GM19328 (cell line): ENCODE measurements at regions not wholly inside any gene's neighbourhood (a gene's known extent, or its start where the extent isn't known, plus 50 kb on each side); places are given as distances from the start of the nearest gene placed in this dataset.

Source experiments
- ATAC-seq: cut with Tn5 transposase; IDR thresholded peaks from one replicate; pipeline ENCODE4 v1.9.1; 2021; ENCODE audit warnings: mild to moderate bottlenecking, moderate library complexity; ENCODE audit not compliant: unreplicated experiment

DNA sequence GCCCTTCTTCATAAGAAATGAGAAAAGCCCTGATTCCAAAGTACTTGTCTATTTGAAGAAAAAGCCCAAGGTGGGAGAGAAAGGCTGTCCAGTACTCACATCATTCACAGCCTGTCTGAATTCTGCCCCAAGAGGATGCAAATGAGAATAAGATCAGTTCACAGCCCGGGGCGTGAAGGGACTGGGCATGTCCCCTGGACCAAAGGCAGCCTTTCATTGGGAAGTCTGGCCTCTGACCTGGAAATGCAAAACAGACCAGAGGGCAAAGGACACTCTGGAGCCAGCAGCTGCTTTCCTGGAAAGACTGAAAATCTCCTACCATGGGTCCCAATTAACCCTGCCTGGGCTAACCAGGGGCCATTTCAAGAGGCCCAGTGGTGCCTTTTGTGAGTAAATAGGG, 191.2 kb upstream of the PELI2 start:
- ATAC-seq = no peak

DNA sequence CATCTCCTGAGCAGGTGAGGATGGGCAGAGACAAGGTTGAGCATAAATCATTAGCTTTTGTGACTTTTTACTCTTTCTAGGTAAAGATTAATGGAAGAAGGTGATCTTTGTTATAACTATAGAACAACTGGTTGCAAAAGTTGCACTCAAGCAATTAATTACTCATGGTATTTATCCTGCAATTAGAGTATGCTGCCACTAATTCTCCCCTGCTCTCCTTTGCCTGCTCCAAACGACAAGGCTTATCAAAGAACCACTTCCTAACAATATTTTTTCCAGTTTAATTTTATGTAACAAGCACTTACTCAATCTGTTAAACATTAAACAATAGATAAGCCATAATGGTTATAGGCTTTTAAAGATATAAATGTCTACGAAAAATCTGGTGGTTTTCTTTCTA, 189.9 kb upstream of the PELI2 start:
- ATAC-seq = no peak

DNA sequence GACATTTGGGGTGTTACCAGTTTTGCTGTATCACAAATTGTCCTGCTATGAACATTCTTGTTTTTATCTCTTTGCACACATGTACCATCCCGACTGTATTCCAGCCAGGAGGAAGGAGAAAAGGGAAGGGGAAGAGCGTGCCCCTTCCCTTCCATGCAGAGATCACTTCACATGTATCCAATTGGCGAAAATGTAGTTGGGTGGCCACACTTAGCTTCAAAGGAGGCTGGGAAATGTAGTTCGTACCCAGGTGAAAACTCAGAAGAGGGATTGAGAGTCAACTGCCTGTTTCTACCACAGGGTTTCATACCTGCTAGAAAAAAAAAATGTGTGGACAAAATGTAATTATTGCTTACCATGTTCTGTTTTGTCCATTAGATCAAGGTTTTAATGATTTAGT, 189.1 kb upstream of the PELI2 start:
- ATAC-seq = no peak

DNA sequence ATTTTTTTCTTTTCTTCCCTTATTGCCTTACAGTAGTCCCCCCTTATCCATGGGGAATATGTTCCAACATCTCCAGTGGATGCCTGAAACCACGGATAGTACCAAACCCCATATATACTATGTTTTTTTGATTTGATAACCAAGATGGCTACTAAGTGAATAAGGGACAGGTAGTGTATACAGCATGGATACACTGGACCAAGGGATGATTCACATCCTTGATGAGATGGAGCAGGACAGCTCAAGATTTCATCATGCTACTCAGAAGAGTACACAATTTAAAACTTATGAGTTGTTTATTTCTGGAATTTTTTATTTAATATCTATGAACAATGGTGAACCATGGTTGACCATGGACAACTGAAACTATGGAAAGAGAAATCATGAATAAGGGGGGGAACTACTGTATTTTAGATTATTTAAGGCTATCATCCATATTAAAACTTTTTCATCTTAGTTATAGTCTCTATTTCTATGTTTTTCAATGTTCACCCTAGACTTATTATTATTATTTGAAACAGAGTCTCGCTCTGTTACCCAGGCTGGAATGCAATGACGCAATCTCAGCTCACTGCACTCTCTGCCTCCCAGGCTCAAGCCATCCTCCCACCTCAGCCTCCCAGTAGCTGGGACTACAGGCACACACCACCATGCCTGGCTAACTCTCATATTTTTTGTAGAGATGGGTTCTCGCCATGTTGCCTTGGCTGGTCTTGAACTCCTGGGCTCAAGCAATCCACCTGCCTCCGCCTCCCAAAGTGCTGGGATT, 188.0 kb upstream of the PELI2 start:
- no peak for ATAC-seq

DNA sequence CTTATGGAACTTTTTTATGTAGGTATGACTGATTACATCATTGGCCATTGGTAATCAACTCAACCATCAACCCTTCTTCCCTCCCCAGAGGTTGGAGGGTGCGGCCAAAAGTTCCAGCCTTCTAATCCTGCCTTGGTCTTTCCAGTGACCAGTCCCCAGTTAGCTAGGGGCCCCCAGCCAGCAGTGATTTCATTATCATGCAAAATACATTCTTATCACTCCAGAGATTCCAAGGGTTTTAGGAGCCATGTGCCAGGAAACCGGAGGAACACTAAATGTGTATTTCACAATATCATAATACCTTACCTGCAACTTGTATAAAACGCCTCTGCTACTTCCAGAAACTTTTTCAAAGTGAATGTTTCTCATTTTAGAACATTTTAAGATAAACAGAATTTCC, 181.5 kb upstream of the PELI2 start:
- ATAC-seq = no peak

DNA sequence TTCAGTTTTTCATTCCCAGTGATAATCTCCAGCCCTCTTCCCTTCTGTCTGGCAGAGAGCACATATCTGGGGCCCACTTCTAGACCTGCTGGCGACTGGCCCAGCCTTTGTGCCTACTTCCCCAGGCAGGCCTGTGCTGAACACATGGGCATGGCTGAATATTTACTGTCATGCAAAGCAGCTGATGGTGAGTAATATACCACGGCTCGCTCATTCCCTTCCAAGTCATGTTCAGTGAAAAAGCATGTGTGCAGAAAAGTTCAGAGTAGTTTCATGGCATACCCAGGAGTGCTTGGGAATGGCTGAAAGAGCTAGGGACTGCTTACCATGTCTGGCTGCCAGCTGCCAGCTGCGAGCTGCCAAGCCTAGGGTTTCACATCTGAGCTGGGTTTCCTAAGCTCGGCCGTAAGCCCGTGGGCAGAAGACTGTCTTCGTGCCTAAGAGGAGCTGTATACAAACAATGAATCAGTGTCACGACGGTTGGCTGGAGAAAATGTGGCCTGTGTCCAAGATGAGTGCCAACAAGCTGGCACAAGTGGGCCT, 179.9 kb upstream of the PELI2 start:
- no peak for ATAC-seq

DNA sequence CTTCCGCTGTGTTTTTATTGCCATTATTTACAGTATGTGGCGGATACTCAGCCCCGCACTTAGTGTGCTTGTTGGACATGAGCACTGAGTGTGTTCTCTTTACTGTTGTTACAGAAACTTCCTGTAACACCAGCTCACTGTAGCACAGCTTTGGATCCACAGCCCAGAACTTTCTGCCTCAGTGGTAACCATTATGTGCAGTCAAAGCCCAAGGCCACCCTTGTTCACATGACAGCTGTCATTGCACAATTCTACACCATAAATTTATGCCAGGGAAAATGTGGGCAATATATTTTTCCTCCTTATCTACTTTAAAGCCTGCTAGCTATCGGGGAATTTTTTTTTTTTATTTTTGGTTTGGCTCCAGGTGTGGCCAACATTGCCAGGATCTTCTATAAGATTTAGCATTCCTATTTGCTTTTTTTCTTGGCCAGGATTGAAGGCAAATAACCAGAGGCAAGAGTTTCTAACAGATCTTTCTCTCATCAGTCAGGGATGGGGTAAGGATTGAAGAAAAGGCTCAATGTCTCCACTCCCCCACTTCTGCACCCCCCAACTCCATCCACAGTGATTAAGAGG, 176.0 kb upstream of the PELI2 start:
- no peak for ATAC-seq

DNA sequence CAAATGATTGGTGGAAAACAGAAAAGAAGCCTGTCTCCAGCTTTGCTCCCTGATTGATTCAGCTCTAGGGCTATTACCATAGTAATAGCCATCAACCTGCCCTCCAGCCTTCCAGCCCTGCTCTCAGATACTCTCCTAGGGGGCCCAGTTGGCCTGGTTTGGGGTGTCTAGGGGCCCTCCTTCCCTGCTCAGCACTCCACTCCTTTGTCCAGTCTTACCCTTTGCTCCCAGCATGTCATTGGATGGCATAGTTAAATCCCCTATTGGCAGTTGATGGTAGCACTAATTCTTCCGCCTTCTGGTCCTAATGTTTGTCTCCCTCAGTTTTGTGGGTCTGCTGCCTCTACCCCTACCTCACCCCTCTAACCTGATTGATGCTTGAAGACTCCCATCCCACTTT, 175.4 kb upstream of the PELI2 start:
- no peak for ATAC-seq

DNA sequence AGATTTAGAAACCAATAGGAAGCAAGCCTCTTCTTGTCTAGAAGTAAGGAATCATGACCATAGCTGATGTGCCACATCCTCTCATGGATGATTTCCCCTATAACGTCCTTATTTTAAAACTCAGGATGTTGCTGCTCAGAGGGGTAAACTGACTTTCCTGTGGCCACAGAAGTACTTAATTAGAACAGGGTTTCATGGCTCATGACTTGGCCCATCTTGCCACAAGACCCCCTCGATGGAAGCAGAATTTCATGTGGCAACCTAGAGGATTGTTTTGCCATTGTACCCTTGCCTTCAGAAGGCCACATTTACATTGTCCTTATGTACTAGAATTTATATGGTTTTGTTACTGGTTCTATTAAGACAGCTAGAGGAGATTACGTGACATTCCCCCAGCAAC, 173.5 kb upstream of the PELI2 start:
- ATAC-seq = no peak

DNA sequence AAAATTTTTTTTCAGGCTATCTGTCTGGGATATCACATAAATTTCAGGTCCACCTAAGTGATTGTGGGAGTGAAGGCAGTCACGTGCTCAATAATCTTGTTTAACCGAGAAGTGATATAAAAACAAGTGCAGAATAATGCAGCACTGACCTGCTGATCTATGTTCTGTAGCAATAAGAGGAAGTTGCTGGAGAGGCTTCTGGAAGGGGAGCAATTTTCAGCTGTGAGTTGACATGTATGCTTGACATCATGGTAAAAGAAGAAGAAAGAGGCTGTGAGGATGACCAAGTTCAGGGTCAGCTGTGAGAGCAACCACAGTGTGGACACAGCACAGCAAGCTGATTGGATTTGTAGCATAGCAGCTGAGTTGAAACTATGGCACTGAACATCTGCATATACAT, 172.0 kb upstream of the PELI2 start:
- ATAC-seq = no peak

DNA sequence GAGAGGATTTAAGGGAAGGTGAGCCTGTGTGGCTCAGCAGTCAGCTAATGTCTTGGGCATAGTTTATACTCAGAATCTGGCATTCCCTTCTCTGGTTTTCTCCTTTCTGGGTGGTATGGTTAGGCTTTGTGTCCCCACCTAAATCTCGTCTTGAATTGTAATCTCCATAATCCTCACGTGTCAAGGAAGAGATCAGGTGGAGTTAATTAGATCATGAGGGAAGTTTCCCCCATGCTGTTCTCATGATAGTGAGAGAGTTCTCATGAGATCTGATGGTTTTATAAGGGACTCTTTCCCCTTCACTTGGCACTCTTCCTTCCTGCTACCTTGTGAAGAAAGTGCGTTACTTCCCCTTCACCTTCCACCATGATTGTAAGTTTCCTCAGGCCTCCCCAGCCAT, 169.8 kb upstream of the PELI2 start:
- no peak for ATAC-seq

DNA sequence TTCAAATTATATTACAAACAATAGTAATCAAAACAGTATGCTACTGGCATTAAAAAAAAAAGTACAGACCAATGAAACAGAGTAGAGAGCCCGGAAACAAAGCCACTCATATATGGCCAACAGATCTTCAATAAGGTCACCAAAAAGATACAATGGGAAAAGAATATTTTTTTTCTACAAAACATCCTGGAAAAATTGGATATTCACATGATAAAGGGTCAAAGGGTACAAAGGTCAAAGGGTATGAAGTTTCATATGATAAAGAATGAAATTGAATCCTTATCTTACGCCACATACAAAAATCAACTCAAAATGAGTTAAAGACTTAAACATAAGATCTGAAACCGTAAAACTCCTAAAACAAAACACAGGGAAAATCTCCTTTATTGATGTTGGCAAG, 168.5 kb upstream of the PELI2 start:
- ATAC-seq = no peak

DNA sequence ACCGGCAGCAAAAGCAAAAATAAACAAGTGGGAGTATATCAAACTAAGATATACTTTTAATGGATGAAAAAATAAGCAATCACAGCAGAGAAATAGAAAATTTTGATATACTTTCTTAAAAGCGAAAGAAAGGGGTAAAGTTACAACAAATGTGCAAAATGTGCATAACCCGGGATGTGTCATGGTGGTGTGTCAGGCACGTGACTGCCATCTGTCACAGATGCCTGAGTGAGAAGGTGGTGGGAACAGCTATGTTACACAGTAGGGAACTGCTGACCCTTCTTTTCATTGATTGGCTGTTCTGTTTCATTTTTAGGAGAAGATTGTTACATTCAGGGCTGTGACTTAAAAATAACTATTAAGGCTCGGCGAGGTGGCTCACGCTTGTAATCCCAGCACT, 168.1 kb upstream of the PELI2 start:
- ATAC-seq = no peak

DNA sequence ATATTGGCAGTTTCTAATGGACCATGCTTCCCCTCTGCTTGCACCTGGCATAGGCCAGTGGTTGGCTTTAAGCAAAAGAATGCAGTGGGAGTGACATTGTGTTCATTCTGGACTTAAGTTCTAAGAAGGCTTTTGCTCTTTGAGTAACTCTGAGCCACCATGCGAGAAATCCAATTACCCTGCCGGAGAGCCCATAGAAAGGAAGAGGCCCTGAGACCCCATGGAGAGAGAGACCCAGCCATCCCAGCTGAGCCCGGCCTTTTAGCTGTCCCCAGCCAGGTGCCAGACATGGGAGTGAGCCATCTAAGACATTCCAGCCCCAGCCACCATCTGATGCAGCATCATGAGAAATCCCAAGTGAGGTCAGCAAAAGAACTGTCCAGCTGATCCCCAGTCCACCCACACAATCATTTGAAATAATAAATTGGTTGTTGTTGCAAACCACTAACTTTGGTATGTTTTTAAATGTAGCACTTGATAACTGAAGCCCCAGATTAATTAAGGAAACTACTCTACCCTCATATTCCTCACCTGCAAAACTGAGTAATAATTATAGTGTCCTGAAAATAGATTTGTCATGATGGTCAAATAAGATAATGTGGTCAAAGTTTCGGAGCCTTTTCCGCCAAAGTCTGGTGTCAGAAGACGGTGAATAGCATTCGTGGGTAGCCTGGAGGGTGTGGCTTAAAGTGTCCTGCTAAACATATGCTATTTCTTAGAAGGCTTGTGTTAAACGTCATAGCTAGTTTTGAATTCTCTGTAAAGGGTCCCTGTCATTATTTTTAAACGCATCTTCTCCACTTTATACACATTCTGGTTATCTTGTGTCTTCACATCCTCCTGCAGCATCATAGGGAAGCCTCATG, 166.6 kb upstream of the PELI2 start:
- no peak for ATAC-seq

DNA sequence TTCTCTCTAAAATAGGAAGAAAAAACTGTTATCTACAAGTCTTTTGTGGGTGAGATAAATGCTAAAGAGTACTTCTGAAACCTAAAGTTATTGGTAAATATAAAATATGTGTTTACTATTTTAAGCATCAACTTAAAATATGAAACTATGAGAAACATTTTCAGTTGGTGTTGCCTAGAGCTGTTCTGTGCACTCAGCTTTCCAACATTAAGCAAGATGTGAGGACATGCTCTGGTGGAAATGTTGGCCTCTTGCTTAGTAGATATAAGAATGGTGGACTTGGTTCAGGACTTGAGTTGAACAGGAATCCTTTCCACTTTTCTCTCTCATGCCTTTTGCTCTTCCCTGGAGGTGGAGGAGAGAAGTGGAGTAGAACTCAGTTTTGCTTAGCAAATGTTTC, 164.1 kb upstream of the PELI2 start:
- no peak for ATAC-seq

DNA sequence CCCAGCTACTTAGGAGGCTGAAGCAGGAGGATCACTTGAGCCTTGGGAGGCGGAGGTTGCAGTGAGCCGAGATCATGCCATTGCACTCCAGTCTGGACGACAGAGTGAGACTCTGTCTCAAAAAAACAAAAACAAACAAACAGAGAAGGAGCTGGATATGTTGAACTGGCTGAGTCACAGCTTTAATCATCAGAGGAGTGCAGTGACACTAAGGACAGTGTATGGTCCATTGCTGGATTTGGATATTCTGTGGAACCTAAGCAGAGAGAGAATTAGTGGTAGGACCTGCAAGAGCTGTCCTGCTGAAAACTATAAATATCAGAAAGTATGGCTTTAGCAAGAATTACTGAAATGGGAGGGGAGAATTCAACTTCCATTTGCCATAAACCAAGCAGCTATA, 163.0 kb upstream of the PELI2 start:
- ATAC-seq = no peak

DNA sequence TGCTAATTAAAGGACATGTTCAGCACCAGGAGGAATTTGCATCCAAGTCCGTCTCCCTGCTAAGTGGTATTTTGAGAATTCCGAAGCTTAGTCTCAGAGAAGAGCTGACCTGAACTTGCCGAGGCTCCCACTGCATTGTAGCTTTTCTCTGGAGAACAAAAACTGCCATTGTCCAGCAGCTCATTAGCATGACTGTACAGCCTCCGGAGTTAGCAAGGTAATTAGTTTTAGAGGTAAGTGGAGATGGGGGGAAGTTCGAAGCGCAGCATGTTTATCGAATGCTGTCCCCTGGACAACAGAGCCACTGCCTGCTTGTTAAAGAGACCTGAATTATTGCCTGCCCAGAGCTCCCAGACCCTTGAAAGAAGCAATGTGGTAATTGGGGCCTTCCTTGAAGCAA, 160.3 kb upstream of the PELI2 start:
- no peak for ATAC-seq

DNA sequence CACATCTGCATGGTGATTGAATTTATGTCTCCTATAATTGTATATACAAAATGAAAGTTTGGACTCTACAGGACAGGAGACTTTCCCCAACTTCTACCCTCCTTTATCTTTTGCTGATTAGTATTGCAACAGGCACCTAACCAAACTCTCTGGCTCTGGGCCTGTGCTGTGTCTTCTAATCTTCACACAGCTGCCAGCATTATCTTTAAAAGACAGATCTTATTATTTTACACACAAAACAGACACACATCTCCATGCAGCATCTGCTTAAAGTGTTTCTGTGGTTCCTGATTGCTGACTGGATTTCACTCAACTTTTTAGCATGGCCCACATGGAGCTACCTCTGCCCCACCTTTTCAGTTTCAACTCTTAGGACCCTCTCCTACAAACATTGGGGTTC, 154.9 kb upstream of the PELI2 start:
- no peak for ATAC-seq

DNA sequence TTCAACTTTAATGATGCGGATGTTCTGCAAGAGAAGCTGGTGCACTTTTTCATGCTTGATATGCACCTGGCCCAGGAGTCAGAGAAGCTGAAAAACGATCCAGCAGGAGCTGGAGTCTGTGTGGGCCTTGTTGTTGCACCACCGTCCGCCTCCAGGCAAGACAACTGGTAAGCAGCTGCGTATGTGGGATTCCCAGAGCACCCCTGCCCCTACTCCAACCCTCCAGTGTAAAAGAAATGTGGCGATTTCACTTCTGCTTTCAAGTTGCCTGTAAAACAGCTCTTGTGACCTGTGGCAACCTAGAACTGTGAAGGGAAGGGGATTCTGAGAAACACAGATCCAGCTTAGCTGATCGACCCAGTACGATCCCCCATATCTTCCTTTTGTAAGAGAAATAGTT, 154.1 kb upstream of the PELI2 start:
- no peak for ATAC-seq

DNA sequence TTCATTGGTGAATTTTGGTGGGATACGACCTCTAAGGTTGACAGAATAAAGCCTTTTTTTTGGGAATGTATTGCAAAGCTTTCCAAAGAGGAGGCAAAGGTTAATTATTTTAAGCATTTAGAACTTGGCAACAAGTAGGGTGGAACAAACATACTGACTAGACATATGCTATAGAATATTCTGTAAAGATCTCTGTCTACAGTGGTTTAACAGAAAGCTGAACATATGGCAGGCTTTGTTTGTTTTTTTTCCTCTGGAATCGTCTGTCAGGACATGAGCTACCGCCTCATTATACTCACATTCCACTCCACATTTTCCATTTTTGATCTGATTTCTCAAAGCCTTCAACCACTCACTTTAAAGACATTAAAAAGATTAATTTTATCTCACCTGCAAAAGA, 153.4 kb upstream of the PELI2 start:
- no peak for ATAC-seq

DNA sequence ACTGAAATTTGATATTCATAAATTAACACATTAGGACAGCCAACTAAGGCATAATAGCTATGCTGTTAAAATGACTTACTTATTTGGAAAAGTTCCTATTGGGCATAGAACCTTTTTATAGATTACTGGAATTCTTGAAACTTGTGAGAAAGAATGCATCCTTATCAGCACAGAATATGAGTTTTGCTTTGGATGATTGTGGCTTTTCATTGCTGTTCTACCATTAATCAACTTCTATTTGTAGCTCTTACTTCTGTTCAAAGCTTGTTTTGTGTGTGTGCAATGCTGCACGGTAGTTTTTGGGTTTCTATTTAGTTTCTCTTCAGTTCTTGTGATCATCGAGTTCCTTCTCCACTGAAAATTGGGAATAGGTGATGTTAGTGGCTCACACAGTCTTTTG, 152.4 kb upstream of the PELI2 start:
- ATAC-seq = no peak

DNA sequence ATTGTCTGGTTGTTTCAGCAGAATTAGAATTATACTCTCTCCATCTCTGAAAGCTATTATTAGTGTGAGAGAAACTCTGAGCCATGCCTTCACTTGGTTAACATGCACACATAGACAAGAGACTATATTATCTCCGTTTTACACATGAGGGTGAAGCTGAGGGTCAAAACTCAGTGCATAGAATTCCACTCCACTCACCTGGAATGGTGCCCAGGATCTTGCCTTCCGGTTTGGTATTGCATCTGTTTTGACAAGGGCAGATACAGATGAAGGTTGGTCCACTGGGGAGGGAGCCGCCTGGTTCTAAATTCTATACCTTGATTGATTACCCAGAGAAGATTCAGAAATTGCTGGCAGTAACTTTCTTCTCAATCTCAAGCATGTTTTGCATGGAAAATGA, 149.5 kb upstream of the PELI2 start:
- no peak for ATAC-seq
